GM12801 (cell line): ENCODE measurements at regions not wholly inside any gene's neighbourhood (a gene's known extent, or its start where the extent isn't known, plus 50 kb on each side); places are given as distances from the start of the nearest gene placed in this dataset.

Source experiments
- TF ChIP-seq, protein P1 (sequence below): IDR thresholded peaks from one replicate; pipeline ENCODE4 v1.5.1; 2011; ENCODE audit warnings: control low read depth; ENCODE audit not compliant: insufficient read length; ENCODE audit errors: extremely low read depth

DNA sequence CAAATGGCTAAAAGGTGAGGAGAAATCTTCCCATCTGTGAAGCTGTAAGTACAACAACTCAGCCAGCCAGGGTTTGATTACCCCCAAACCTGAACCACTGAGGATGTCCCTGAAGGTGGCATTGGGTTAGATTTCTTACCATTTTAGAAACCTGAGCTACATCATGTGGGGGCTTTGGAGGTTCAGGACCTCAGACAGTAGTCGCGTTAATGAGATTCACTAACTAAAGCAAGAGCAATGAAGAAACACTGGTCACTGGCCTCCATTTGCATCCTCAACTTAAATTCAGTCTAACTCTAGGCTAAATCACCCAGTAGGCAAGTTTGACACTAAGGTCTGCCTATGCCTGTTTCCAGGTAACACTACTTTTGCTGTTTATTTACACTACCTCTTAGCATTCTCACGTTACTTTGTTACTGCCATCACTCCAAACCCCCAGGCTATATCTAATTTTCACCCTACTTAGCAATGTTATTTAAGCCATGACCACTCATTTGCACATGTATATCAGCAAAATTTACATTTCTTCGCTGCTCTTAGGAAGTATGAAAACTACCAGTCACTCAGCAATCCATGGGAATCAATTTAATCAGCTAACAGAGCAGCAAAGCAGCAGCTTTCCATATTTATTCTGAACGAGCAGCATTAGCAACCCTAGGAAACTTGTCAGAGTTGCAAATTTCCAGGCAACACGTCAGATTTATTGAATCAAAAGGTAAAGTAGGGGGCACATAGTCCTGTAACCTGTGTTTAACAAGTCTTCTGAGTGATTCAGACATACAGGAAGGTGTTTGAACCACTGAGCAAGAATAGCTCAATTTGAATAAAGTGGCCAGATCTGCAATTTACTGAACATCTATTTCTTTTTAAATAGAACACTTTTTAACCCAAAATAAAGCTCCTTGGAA is 788.4 kb upstream of the SORCS1 start:
- TF ChIP-seq, protein P1, sequence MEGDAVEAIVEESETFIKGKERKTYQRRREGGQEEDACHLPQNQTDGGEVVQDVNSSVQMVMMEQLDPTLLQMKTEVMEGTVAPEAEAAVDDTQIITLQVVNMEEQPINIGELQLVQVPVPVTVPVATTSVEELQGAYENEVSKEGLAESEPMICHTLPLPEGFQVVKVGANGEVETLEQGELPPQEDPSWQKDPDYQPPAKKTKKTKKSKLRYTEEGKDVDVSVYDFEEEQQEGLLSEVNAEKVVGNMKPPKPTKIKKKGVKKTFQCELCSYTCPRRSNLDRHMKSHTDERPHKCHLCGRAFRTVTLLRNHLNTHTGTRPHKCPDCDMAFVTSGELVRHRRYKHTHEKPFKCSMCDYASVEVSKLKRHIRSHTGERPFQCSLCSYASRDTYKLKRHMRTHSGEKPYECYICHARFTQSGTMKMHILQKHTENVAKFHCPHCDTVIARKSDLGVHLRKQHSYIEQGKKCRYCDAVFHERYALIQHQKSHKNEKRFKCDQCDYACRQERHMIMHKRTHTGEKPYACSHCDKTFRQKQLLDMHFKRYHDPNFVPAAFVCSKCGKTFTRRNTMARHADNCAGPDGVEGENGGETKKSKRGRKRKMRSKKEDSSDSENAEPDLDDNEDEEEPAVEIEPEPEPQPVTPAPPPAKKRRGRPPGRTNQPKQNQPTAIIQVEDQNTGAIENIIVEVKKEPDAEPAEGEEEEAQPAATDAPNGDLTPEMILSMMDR: no peak

DNA sequence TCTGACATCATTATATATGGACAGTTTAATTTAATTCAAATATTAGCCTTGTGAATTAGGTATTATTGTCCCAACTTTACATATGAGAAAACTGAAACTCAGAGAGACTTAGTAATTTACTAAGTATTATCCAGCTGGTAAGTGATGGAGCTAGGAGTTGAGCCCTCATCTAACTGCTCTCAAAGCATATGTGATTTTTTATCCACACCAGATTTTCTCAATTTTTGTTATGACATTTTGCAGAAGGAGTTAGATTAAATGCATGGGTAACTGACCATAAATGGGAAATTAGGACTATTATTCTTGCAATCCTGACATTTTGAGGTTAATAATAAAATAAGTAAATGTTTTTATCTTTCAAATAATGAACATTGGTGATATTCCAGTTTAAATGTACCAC is 778.3 kb upstream of the SORCS1 start:
- TF ChIP-seq, protein P1: no peak

DNA sequence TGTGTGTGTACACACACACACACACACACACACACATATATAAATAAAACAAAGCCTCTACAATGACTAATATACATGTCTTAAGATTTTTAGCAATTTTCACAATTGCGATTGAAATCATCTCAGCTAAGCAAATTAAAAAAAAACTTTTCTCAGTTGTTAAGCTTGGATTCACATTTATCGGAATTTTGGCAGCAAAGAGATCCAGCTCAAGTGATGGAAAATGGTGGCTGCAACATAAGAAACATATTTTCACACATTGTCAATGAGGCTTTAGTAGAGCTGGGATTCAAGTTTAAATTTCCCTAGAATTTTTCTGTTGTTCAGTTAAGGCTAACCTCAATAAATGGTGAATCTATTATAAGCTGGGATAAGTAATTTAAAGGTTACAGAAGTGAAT is 768.6 kb upstream of the SORCS1 start:
- TF ChIP-seq, protein P1: no peak

DNA sequence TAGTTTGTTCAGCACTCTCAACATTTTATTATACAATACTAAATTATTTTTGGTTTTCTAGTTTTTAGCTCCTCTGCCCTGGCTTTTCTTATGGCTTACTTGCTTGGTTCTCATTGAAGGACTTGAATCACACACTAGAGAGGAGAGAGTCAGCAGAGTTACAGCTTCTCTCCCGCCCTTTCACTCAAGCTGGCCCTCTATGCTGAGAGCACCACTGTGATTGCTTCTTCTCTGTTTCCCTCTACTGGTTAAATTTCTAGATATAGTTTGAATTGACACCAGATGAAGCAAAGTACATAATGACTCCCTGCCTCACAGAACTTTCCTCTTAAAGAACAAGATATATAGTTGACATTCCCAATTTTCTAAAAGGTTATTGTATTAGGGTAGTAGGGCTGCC is 767.3 kb upstream of the SORCS1 start:
- TF ChIP-seq, protein P1: no peak

DNA sequence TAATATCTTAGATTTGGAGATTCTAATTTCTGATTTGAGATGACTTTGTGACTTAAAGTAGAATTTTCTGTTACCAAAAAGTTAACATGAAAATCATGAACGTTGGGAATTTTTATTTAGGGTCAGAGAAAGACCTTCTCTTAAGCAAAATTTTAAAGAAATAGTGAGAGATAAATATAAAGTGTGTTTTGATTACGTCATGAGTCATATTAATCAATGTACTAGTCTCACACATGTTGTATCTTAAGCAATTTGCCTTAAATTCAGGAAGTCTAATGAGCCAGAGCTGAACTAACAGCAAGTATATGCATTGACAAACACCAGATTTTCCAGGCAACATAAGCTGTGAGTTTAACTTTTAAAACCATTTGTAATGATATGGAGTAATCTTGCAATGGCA is 765.5 kb upstream of the SORCS1 start:
- TF ChIP-seq, protein P1: no peak

DNA sequence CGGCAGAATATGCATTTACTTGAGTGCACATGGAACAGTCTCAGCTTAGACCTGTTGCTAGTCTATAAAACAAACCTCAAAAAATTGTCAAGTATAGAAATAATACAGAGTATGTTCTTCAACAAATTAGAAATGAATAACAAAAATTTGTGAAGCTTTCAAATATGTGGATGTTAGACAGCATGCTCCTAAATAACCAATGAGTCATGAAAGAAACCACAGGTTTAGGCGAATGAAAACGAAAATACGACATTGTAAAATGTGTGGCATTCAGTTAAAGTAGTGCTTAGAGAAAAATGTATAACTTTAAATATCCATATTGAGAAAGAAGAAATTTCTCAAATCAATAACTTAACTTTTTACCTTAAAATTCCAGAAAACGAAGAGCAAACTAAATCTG is 760.0 kb upstream of the SORCS1 start:
- TF ChIP-seq, protein P1: no peak

DNA sequence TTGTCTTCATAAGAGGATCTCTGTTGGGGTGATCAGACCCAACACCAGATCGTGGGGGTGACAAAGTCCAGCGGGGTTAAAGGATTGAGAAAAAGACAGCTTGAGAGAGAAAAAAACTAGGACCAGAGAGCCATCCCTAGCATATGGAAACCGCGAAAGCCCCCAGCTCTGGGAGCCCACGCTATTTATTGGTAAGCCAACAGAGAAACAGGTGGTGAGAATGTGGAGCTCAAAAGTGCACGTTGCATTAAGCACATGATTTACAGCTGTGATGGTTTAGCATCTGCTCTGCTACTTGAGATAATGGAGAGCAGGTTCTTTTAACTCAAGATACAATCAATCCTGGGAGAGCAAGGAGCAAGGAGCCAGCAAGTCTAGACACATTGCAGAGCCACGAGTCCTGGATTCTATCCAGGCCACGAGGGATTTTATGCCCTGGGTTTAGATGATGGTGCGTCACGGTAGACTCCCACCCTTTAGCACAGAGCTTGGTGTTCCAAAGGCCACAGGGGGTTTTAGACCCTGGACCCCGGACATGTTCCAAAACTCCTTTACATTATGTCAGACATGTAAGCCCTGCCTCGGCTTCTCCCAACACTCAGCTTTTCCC is 755.2 kb upstream of the SORCS1 start:
- TF ChIP-seq, protein P1: no peak
